Natural killer cell treated with Interleukin-12 subunit alpha and Interleukin-12 subunit beta and Interleukin-15 and Interleukin-18, amount 100 ng/mL, for 72 hours (primary cell): ENCODE measurements at regions not wholly inside any gene's neighbourhood (a gene's known extent, or its start where the extent isn't known, plus 50 kb on each side); places are given as distances from the start of the nearest gene placed in this dataset.
A peak's percentile ranks its signal among the peaks of the same experiment; 100 is the strongest.

Source experiments
- ATAC-seq, 2 donors: fragments of 150-1000 bp; cut with Tn5 transposase in 1 of 2; sonication (Bioruptor Pico), chemical (Tn5 transposase) in 1 of 2; 2 replicates each; pipeline ENCODE4 v1.10.0; 2021
- DNase-seq: peaks from one replicate; pipeline ENCODE4 v3.0.0; 2022; ENCODE audit warnings: low spot score
- H3K27ac Mint-ChIP-seq, 2 donors: 1 replicate in 1 of 2; 2 replicates in 1 of 2; pipeline ENCODE4 v1.8.0; 2022; ENCODE audit warnings: mixed read lengths in 2 of 2, mild to moderate bottlenecking in 1 of 2, moderate library complexity in 1 of 2
- H3K27me3 Mint-ChIP-seq, 2 donors: 1 replicate in 1 of 2; 2 replicates in 1 of 2; pipeline ENCODE4 v1.8.0; 2022; ENCODE audit warnings: mixed read lengths in 2 of 2
- H3K36me3 Mint-ChIP-seq: one replicate; pipeline ENCODE4 v1.8.0; 2022; ENCODE audit warnings: mixed read lengths
- H3K4me1 Mint-ChIP-seq, 2 donors: 1 replicate in 1 of 2; 2 replicates in 1 of 2; pipeline ENCODE4 v1.8.0; 2022; ENCODE audit warnings: low read depth in 2 of 2, mixed read lengths in 2 of 2, mild to moderate bottlenecking in 1 of 2
- H3K4me3 Mint-ChIP-seq: one replicate; pipeline ENCODE4 v1.8.0; 2022; ENCODE audit warnings: mixed read lengths
- H3K9me3 Mint-ChIP-seq: 2 replicates; pipeline ENCODE4 v1.8.0; 2022; ENCODE audit warnings: mixed read lengths

DNA sequence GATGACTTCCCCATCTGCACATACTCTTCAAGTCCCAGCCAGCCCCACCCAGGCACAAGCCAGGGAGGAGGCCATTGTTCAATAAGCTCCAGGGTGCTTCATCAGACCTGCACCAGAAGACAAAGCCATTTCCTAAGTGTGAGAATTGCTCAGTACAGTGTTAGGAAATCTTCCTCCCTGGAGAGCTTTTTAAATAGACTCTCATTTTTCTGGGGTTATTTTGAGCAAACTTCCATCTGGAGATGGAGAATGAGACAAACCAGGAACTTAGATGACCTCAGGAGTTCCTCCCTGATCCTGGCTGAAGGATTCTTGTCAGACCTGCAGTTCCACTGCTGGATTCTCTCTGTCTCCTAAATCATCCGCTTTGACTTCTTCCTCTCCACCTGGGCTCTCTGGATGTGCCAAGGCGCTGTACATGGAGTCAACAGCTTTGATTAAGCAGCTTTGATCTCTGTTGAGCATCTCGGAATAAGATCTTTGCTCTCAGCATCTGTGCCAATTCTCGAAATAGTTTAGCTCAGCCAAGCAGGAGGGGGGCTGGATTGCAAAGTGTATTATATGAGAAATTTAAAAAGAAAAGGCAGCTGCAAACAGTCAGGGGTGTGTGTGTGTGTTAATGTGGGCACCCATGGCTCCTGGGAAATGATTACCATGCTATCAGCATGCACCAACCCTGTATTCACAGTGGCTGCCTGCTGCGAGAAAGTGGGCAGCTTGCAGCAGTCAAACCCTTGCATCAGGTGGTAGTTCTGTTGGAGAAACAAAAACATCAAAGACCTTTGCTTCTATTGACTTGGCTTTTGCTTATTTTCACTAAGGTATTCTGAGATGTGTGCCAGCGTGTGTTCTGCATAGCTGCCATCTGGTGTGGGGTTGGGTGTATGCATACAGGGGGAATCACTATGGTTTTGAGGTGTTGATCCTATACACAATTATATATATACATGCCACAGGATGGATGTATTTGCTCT is 70.2 kb upstream of the NAV2 start:
- no peak for ATAC-seq
- no peaks in the 10 kb centered on the region for H3K4me1 Mint-ChIP-seq
- H3K9me3 Mint-ChIP-seq: no peaks in the 10 kb centered on the region
- no peaks in the 10 kb centered on the region for H3K36me3 Mint-ChIP-seq
- no peak for DNase-seq
- peaks cover 11 to 20% of the 10 kb centered on the region in 2 donors for H3K27me3 Mint-ChIP-seq
- no peak overlapping the region for H3K27ac Mint-ChIP-seq
- H3K4me3 Mint-ChIP-seq: no peak overlapping the region

DNA sequence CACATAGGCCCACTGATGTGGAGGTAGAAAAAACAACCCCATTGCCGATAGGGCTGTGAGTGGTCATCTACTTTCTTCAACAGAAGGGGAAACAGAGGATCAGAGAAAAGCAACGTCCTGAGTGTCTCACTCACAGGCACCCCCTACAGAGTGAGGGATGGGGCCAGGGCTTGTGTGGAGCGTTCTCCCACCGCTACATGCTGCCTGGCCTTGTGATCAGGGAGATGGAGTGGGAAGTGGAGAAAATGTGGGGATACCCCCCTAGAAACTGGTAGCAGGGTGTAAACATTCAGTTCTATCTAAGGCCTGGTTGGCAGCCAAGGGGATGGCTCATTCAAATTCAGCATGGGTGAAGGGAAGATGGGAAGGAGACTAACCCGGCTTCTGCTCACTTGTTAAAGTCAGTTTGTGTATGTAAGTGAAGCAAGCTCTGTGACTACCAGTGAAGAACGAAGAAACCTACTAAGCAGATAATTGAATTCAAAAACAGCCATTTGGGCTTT is 73.0 kb upstream of the NAV2 start:
- no peaks in the 10 kb centered on the region for H3K36me3 Mint-ChIP-seq
- peaks cover 11 to 18% of the 10 kb centered on the region in 2 donors for H3K27me3 Mint-ChIP-seq
- ATAC-seq (no peak), DNase-seq (no peak)
- no peak overlapping the region for H3K4me3 Mint-ChIP-seq
- no peak overlapping the region for H3K27ac Mint-ChIP-seq
- H3K4me1 Mint-ChIP-seq: no peaks in the 10 kb centered on the region
- H3K9me3 Mint-ChIP-seq: no peaks in the 10 kb centered on the region

DNA sequence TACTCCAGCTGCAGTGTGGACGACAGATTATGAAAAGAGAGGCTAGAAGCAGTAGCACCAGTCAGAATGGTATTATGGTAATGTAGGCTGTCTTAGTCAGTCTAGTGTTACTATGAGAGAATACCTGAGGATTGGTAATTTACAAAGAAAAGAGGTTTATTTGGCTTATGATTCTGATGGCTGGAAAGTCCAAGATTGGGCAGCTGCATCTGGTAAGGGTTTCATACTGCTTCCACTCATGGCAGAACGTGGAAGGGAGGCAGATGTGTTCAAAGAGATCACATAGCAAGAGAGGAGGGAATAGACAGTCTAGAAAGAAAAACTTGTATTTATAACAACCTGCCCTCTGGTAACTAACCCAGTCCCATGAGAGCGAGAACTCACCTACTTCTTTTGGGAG is 77.3 kb upstream of the NAV2 start:
- peaks cover 0 to 4% of the 10 kb centered on the region in 2 donors for H3K27me3 Mint-ChIP-seq
- no peaks in the 10 kb centered on the region for H3K4me1 Mint-ChIP-seq
- no peak overlapping the region for H3K27ac Mint-ChIP-seq
- DNase-seq (no peak), ATAC-seq (no peak)
- no peaks in the 10 kb centered on the region for H3K9me3 Mint-ChIP-seq
- no peak overlapping the region for H3K4me3 Mint-ChIP-seq
- H3K36me3 Mint-ChIP-seq: no peaks in the 10 kb centered on the region

DNA sequence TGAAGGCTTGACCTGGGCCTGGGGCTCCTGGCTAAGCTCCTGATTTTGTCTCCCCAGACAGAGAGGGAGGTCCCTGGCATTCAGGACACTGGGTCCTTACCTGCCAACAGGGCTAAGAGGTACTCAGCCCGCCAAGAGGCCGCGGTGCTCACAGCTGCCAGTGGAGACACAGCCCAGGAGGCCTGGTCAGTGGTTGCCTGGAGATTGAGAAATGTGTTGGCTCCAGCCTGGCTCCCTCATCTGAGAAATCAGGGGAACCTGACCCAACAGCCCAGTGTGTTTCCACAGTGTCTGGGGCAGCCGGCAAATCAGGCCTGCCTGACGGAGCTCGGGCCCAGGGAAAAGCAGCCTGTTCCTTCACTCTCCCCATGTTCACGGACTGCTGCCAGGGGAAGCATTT is 79.4 kb upstream of the NAV2 start:
- Mint-ChIP-seq H3K36me3 (no peaks in the 10 kb centered on the region), H3K27ac (no peak overlapping the region), H3K27me3 (peaks cover 0 to 8% of the 10 kb centered on the region in 2 donors), H3K4me3 (no peak overlapping the region), H3K9me3 (no peaks in the 10 kb centered on the region), H3K4me1 (no peaks in the 10 kb centered on the region)
- DNase-seq (no peak), ATAC-seq (peak; percentile 3 to 40)

DNA sequence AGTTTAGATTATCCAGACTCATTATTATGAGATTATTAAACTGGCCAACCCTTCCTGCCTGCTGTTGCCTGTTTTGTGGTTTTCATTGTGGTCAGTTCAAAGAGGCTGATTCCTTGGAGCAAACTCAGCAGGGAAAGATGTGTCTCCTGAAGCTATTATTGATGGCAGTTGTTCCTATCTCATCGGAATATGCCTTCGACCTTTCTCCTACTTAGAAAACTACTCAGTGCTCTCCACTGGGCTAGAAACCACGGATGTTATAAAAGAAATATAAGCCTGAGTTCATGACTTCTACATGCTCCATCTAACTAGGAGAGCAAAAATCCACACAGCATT is 80.2 kb upstream of the NAV2 start:
- DNase-seq (no peak), ATAC-seq (no peak)
- no peaks in the 10 kb centered on the region for H3K36me3 Mint-ChIP-seq
- peaks cover 0 to 8% of the 10 kb centered on the region in 2 donors for H3K27me3 Mint-ChIP-seq
- H3K4me1 Mint-ChIP-seq: no peaks in the 10 kb centered on the region
- no peak overlapping the region for H3K27ac Mint-ChIP-seq
- H3K4me3 Mint-ChIP-seq: no peak overlapping the region
- H3K9me3 Mint-ChIP-seq: no peaks in the 10 kb centered on the region

DNA sequence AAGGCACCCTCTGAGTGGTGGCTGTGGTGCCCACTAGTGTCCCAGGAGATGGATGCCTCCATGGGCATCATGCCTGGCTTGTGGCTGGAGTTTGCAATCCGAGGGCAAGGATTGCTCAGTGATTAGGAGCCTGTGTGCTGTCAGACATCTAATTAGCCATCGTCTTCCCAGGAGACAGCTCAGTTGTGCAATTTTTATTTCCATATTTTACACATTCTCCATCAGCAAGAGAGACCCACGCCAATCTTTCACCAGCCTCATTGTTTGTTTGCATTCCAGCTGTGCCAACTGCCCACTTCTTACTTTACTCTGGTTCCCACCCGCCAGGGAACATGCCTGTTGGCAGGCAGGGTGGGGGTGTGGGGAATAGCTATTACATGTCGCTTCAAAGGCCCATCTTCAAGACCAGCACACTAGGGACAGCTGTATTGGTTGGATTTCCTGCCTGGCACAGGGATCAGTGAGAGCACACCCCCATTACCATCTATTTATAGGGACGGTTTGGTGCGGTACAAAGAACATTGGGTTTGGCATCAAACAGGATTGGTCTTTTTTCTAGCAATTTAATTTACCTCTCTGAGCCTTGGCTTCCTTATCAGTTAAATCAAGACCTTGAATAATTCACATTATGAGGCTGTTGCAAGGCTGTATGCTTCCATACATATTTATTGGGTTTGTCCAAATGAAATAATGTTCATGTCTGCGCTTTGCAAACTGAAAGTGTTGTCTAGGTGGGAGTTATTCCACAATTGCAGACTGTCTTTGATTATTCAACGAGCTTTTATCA is 80.7 kb upstream of the NAV2 start:
- Mint-ChIP-seq H3K27me3 (peaks cover 2 to 9% of the 10 kb centered on the region in 2 donors), H3K4me3 (no peak overlapping the region), H3K4me1 (no peaks in the 10 kb centered on the region), H3K27ac (no peak overlapping the region), H3K36me3 (no peaks in the 10 kb centered on the region), H3K9me3 (no peaks in the 10 kb centered on the region)
- ATAC-seq (no peak), DNase-seq (no peak)

DNA sequence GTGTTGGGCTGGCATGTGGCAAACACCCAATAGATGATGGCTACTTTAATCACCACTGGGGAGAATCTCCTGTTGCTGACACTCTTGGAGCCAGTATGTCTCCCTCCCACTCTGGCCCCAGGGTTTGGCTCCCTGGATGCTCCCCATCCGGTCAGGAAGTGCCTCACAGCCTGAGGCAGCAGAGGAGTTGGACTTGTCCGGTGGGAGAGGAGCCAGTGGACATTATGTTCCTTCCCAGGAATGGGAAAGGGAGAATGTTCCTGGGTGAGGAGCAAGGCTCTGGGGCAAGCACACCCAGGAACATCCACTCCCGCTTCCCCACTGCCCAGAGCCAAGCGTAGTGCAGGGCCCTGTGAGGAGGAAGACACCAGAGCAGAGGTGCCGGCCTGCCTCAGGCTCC is 84.6 kb upstream of the NAV2 start:
- no peaks in the 10 kb centered on the region for H3K9me3 Mint-ChIP-seq
- H3K4me3 Mint-ChIP-seq: no peak overlapping the region
- ATAC-seq: peak in 1 of 2 donors; percentile 43
- DNase-seq: no peak
- peaks cover 11 to 30% of the 10 kb centered on the region in 2 donors for H3K27me3 Mint-ChIP-seq
- H3K27ac Mint-ChIP-seq: no peak overlapping the region
- H3K4me1 Mint-ChIP-seq: no peaks in the 10 kb centered on the region
- H3K36me3 Mint-ChIP-seq: no peaks in the 10 kb centered on the region

DNA sequence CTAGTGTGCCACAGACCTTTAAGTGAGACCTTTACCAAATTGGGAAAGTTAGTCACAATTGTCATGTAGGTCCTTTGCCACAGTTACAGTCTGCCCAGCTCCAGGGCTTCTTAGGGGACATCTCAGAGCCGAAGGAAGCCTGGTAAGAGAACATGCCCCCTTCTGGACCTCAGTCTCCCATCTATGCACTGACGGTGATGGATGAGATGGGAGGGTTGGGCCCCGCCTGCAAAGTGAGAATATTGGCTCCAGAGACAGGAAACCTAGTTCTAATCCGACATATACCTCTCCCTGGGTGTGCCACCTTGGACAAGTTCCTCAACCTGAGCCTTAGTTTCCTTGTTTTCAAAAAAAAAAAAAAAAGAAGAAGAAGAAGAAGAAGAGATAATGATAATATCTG is 85.1 kb upstream of the NAV2 start:
- Mint-ChIP-seq H3K4me3 (no peak overlapping the region), H3K27ac (no peak overlapping the region), H3K4me1 (no peaks in the 10 kb centered on the region), H3K36me3 (no peaks in the 10 kb centered on the region), H3K9me3 (no peaks in the 10 kb centered on the region), H3K27me3 (peaks cover 11 to 30% of the 10 kb centered on the region in 2 donors)
- ATAC-seq (no peak), DNase-seq (no peak)

DNA sequence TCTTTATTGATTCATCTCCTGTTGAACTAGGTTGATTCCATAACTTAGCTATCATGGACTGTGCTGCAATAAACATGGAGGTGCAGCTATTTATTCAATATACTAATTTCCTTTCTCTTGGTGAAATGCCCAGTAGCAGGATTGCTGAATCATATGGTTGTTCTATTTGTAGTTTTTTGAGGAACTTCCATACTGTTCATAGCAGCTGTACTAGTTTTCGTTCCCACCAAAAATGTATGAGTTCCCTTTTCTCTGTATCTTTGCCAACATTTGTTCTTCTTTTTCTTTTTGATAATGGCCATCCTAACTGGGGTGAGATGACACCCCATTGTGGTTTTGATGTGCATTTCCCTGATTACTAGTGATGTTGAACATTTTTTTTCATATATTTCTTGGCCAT is 87.2 kb upstream of the NAV2 start:
- Mint-ChIP-seq H3K36me3 (no peaks in the 10 kb centered on the region), H3K27me3 (peaks cover 19 to 40% of the 10 kb centered on the region in 2 donors), H3K4me3 (no peak overlapping the region), H3K9me3 (no peaks in the 10 kb centered on the region), H3K27ac (no peak overlapping the region), H3K4me1 (no peaks in the 10 kb centered on the region)
- ATAC-seq: no peak
- DNase-seq: no peak

DNA sequence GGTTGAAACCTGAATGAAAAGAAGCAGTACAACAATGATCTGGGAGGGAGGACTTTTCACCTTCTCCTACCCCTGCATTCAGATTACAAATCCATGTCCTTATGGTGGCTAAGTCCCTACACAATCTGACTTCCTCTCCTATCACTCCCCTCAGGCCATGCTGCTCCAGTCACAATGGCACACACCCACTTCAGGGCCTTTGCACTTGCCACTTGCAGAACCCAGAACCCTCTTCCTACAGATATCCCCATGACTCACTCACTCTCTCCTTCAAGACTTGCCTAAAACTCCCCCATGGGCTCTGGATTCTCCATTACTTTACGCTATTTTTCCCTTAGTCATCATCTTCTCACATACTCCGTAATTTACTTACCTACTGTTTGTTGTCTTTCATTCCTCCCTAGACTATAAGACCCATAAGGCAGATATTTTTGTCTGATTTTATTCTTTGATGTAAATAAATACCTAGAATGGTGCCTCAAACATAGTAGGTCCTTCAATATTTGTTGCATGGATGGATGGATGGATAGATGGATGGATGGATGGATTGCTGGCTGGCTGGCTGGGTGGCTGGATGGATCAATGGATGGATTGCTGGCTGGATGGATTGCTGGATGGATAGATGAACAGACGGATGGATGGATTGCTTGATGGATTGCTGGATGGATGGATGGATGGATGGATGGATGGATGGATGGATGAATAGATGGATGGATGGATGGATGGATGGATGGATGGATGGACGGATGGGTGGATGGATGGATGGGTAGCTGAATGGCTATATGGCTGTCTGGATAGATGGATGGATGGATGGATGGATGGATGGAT is 94.7 kb upstream of the NAV2 start:
- Mint-ChIP-seq H3K4me1 (no peaks in the 10 kb centered on the region), H3K27ac (no peak overlapping the region), H3K27me3 (peaks cover 10 to 21% of the 10 kb centered on the region in 2 donors), H3K4me3 (no peak overlapping the region), H3K9me3 (peaks cover 4% of the 10 kb centered on the region), H3K36me3 (no peaks in the 10 kb centered on the region)
- no peak for ATAC-seq
- no peak for DNase-seq

DNA sequence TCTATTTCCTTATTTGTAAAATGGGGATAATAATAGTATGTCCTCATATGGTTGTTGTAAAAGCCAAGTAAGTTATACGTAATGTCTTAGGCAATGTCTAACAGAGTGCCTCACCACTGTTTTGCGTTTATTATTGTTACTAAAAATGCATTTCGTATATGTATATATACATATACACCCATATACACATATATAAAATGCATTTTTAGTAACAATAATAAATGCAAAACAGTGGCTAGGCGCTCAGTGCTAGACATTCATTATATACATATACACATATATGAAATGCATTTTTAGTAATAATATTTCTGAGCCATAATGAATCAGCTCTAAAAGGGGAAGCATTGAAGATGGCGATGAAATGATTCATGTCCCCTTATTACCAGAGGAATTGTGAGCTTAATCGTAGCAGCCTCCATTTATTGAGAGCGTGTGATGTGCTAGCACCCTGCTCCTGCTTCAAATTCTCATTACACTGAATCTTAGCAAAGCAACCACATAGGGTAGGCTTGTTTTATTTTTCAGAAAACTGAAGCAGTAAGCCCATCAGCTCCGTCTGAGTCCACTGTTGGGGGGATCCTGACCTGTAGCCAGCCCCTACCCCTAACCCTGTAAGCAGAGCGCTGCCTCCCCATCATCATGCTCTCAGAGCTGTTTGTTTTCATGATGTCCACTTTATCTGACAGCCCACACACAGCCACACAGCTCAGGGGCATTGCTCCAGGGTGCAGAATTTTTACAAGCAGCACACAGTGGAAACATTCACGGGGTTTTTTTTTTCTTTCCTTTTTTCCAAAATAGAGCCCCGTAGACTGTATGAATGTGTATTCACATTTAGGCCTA is 97.1 kb upstream of the NAV2 start:
- ATAC-seq (no peak), DNase-seq (no peak)
- Mint-ChIP-seq H3K4me3 (no peak overlapping the region), H3K27me3 (peaks cover 7 to 15% of the 10 kb centered on the region in 2 donors), H3K27ac (no peak overlapping the region), H3K9me3 (peaks cover 6% of the 10 kb centered on the region), H3K4me1 (no peaks in the 10 kb centered on the region), H3K36me3 (no peaks in the 10 kb centered on the region)

DNA sequence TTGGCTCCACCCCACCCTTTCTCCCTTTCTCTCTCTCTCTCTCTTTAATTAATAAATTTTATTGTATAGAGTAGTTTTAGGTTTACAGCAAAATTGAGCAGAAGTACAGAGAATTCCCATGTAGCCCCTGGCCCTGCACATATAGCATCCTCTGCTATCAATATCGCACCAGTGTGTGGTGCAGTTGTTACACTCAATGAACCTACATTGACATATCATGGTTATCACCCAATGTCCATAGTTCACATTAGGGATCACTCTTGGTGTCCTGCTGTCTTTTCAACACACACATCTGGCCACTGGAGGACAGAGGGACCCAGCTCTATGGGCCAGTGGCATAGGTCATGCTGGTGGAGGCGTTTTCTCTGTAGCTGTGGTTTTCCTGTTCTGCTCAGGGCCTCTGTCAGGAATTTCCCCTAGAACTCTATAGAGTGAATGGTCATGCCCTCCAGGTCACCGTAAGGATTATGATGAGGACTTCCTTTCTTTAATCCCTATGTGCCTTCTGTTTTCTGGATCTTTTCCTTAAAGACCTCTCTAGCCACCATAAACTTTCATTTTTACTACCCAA is 98.2 kb upstream of the NAV2 start:
- peaks cover 10 to 22% of the 10 kb centered on the region in 2 donors for H3K27me3 Mint-ChIP-seq
- H3K9me3 Mint-ChIP-seq: peaks cover 6% of the 10 kb centered on the region
- no peak overlapping the region for H3K27ac Mint-ChIP-seq
- H3K4me3 Mint-ChIP-seq: no peak overlapping the region
- no peaks in the 10 kb centered on the region for H3K4me1 Mint-ChIP-seq
- no peaks in the 10 kb centered on the region for H3K36me3 Mint-ChIP-seq
- DNase-seq (no peak), ATAC-seq (no peak)
